DND-41 (cell line): ENCODE measurements at regions not wholly inside any gene's neighbourhood (a gene's known extent, or its start where the extent isn't known, plus 50 kb on each side); places are given as distances from the start of the nearest gene placed in this dataset.

Experiments
- ATAC-seq: fragments of 200-7000 bp; cut with Tn5 transposase; 3 replicates; pipeline ENCODE4 v1.9.1; 2021; ENCODE audit warnings: low read depth; ENCODE audit not compliant: insufficient read depth
- DNase-seq: peaks from one replicate; pipeline ENCODE4 v3.0.0-alpha.2; 2020
- H2AFZ ChIP-seq: 2 replicates; pipeline ENCODE4 v1.6.0; 2012; ENCODE audit warnings: low read depth, low read length
- H3K27ac ChIP-seq: 2 replicates; pipeline ENCODE4 v1.5.1; 2012; ENCODE audit warnings: low read length, inconsistent platforms
- H3K27me3 ChIP-seq: fragments of 200-600 bp; sonication (generic); 2 replicates; pipeline ENCODE4 v1.6.0; 2012; ENCODE audit warnings: low read length, mild to moderate bottlenecking, inconsistent platforms; ENCODE audit not compliant: insufficient read depth, poor library complexity
- H3K36me3 ChIP-seq: 2 replicates; pipeline ENCODE4 v1.5.1; 2012; ENCODE audit warnings: low read length, inconsistent platforms; ENCODE audit not compliant: insufficient read depth
- H3K4me1 ChIP-seq: 2 replicates; pipeline ENCODE4 v1.5.1; 2012; ENCODE audit warnings: mild to moderate bottlenecking, low read length; ENCODE audit not compliant: insufficient read depth
- H3K4me2 ChIP-seq: 2 replicates; pipeline ENCODE4 v1.6.0; 2012; ENCODE audit warnings: mild to moderate bottlenecking, moderate library complexity, low read length, inconsistent platforms; ENCODE audit not compliant: insufficient read depth
- H3K4me3 ChIP-seq, 2 experiments: fragments of 200-600 bp in 1 of 2; shearing (Covaris generic) in 1 of 2; 2 replicates each; pipeline ENCODE4 v1.5.1; 2012 to 2016; ENCODE audit warnings: inconsistent platforms in 2 of 2, low read length in 2 of 2, mild to moderate bottlenecking in 2 of 2, low read depth in 1 of 2, moderate library complexity in 1 of 2
- H3K79me2 ChIP-seq: 2 replicates; pipeline ENCODE4 v1.6.0; 2012; ENCODE audit warnings: low read length, inconsistent platforms; ENCODE audit not compliant: insufficient read depth
- H3K9ac ChIP-seq: 2 replicates; pipeline ENCODE4 v1.6.0; 2012; ENCODE audit warnings: low read depth, mild to moderate bottlenecking, inconsistent platforms, low read length, moderate library complexity
- H3K9me3 ChIP-seq: 2 replicates; pipeline ENCODE4 v1.5.1; 2012; ENCODE audit warnings: low read length, moderate library complexity, mild to moderate bottlenecking, inconsistent platforms; ENCODE audit not compliant: insufficient read depth, severe bottlenecking
- H4K20me1 ChIP-seq: 2 replicates; pipeline ENCODE4 v1.6.0; 2012; ENCODE audit warnings: low read length; ENCODE audit not compliant: insufficient read depth
- EZH2 ChIP-seq: IDR thresholded peaks from 3 replicates; pipeline ENCODE4 v1.6.1; 2012; ENCODE audit warnings: borderline replicate concordance, low read depth, mild to moderate bottlenecking, moderate library complexity, low read length, inconsistent platforms; ENCODE audit not compliant: severe bottlenecking
- TF ChIP-seq, protein P1 (sequence below): IDR thresholded peaks from 2 replicates; pipeline ENCODE4 v1.5.1; 2012; ENCODE audit warnings: borderline replicate concordance, low read length, moderate library complexity, mild to moderate bottlenecking; ENCODE audit not compliant: poor library complexity, severe bottlenecking; ENCODE audit errors: extremely low read depth

GRCh38 chr2:122670897-122671296 lies 915.4 kb downstream of the TSN start:
- H3K36me3 ChIP-seq: no peaks in the 10 kb centered on the region
- TF ChIP-seq, protein P1, sequence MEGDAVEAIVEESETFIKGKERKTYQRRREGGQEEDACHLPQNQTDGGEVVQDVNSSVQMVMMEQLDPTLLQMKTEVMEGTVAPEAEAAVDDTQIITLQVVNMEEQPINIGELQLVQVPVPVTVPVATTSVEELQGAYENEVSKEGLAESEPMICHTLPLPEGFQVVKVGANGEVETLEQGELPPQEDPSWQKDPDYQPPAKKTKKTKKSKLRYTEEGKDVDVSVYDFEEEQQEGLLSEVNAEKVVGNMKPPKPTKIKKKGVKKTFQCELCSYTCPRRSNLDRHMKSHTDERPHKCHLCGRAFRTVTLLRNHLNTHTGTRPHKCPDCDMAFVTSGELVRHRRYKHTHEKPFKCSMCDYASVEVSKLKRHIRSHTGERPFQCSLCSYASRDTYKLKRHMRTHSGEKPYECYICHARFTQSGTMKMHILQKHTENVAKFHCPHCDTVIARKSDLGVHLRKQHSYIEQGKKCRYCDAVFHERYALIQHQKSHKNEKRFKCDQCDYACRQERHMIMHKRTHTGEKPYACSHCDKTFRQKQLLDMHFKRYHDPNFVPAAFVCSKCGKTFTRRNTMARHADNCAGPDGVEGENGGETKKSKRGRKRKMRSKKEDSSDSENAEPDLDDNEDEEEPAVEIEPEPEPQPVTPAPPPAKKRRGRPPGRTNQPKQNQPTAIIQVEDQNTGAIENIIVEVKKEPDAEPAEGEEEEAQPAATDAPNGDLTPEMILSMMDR: no peak
- no peak for TF ChIP-seq EZH2
- no peak for ATAC-seq
- H3K9ac ChIP-seq: no peak overlapping the region
- H3K4me2 ChIP-seq: no peak overlapping the region
- DNase-seq: no peak
- no peaks in the 10 kb centered on the region for H4K20me1 ChIP-seq
- no peak overlapping the region for H3K27ac ChIP-seq
- H3K4me1 ChIP-seq: no peaks in the 10 kb centered on the region
- no peaks in the 10 kb centered on the region for H3K79me2 ChIP-seq
- no peak overlapping the region for H3K4me3 ChIP-seq
- no peak overlapping the region for H2AFZ ChIP-seq
- H3K9me3 ChIP-seq: no peaks in the 10 kb centered on the region
- H3K27me3 ChIP-seq: no peaks in the 10 kb centered on the region

DNA sequence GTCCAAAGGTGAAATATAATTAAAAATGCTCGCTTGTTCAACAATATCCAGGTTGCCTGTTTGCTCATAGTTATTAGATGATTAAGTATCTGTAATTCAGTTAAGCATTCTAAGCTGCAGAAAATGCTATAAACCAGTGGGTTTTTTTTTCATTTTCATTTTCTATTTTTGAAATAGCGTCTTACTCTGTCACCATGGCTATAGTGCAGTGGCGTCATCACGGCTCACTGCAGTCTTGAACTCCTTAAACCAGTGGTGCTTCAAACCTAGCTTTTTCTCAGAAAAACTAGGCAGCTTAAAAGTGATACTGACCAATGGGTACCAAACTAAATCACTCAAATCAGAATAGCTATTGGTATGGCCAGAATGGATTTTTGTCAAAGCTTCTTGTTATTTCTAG lies 925.2 kb downstream of the TSN start:
- H3K36me3 ChIP-seq: no peaks in the 10 kb centered on the region
- H2AFZ ChIP-seq: no peak overlapping the region
- H3K4me3 ChIP-seq: no peak overlapping the region
- no peak overlapping the region for H3K9ac ChIP-seq
- no peaks in the 10 kb centered on the region for H3K79me2 ChIP-seq
- no peaks in the 10 kb centered on the region for H4K20me1 ChIP-seq
- ATAC-seq (no peak), DNase-seq (no peak)
- H3K27me3 ChIP-seq: no peaks in the 10 kb centered on the region
- no peak overlapping the region for H3K27ac ChIP-seq
- H3K4me2 ChIP-seq: no peak overlapping the region
- H3K4me1 ChIP-seq: no peaks in the 10 kb centered on the region
- no peaks in the 10 kb centered on the region for H3K9me3 ChIP-seq
- TF ChIP-seq, protein P1: no peak
- no peak for TF ChIP-seq EZH2

DNA sequence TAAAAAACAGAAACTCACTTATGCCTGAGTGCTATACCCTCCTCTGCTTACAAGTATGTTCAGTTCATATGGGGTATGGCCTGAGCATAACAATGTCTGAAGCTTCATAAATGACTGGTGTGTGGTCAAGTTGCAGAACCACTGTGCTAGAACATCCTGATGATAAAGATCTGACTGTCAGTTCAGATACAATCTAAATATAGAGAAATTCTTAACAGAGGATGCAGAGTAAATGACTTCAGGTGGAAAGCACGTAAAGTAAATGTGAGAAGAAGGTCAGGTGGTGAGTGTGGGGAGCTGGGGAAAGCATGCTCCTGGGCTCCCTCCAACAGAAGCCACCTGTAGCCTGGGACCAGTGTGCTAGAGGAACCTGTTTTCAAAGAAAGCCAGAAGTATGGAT lies 926.2 kb downstream of the TSN start:
- H2AFZ ChIP-seq: no peak overlapping the region
- no peaks in the 10 kb centered on the region for H3K4me1 ChIP-seq
- no peak overlapping the region for H3K4me3 ChIP-seq
- no peaks in the 10 kb centered on the region for H3K27me3 ChIP-seq
- H3K9ac ChIP-seq: no peak overlapping the region
- DNase-seq (no peak), ATAC-seq (no peak)
- H4K20me1 ChIP-seq: no peaks in the 10 kb centered on the region
- no peak overlapping the region for H3K27ac ChIP-seq
- TF ChIP-seq EZH2: no peak
- no peaks in the 10 kb centered on the region for H3K9me3 ChIP-seq
- H3K4me2 ChIP-seq: no peak overlapping the region
- no peaks in the 10 kb centered on the region for H3K79me2 ChIP-seq
- no peaks in the 10 kb centered on the region for H3K36me3 ChIP-seq

DNA sequence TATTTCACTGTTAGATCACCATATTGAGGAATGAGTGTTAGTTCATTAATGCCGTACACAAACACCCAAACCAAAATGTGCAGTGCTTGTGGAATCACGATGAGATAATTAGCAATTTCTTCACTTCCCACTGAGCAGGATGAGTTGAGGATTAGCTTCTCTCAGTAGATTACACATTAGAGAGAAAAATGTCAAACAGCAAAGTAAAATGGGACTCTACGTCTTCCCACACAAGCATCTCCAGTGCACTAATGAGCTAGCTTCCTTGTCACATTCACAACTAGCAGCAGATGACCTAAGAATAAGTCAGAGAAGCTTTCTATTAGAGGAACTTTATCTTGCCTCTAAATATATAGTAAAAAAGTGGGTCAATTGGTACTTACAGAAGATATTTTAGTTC lies 926.9 kb downstream of the TSN start:
- H3K4me1 ChIP-seq: no peaks in the 10 kb centered on the region
- no peaks in the 10 kb centered on the region for H4K20me1 ChIP-seq
- H3K27ac ChIP-seq: no peak overlapping the region
- H3K79me2 ChIP-seq: no peaks in the 10 kb centered on the region
- H3K9ac ChIP-seq: no peak overlapping the region
- H3K4me2 ChIP-seq: no peak overlapping the region
- no peaks in the 10 kb centered on the region for H3K27me3 ChIP-seq
- H2AFZ ChIP-seq: no peak overlapping the region
- no peaks in the 10 kb centered on the region for H3K9me3 ChIP-seq
- H3K4me3 ChIP-seq: no peak overlapping the region
- ATAC-seq (no peak), DNase-seq (no peak)
- TF ChIP-seq, protein P1: no peak
- TF ChIP-seq EZH2: no peak
- no peaks in the 10 kb centered on the region for H3K36me3 ChIP-seq
